ENCODE measurements at regions not wholly inside any gene's neighbourhood (a gene's known extent, or its start where the extent isn't known, plus 50 kb on each side); places are given as distances from the start of the nearest gene placed in this dataset.

DNA sequence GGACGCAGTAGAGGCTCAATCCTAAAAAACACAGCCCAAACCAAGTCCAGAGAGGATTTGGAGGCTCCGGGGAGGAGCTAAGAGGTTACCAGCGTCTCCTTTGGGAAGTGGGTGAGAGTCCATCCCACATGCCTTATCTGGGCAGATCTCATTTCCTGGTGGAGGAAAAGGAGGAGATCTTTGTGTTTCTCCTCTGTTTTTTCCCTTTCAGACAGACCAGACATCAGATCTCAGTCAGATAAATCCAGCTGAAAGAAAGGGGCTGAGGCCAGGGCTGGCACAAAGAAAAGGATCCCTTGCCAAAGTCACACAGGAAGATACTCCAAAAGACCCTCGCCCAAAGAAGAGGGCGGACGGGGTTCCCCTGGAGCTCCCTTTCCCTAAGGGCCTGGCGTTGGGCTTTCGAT is 58.3 kb upstream of the COMTD1 start:
- DNase-seq, result no peak

DNA sequence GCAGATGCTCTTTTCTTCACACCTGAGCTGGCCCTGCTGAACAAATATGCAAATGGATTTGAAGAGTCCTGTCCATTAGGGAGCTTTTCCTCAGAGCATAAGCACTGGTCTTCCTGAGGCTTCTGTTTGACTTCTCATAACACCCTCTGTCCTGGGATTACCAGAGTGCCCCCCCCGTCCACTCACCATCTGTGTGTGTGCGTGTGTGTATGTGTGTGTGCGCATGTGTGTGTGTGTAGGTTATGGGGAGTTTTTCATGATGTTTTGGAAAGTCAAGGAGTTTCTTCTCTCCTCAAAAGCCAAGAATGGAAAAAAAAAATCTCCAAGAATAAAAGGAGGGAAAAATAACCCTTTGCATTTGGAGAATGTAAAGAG is 57.7 kb upstream of the COMTD1 start:
- no peak for DNase-seq

DNA sequence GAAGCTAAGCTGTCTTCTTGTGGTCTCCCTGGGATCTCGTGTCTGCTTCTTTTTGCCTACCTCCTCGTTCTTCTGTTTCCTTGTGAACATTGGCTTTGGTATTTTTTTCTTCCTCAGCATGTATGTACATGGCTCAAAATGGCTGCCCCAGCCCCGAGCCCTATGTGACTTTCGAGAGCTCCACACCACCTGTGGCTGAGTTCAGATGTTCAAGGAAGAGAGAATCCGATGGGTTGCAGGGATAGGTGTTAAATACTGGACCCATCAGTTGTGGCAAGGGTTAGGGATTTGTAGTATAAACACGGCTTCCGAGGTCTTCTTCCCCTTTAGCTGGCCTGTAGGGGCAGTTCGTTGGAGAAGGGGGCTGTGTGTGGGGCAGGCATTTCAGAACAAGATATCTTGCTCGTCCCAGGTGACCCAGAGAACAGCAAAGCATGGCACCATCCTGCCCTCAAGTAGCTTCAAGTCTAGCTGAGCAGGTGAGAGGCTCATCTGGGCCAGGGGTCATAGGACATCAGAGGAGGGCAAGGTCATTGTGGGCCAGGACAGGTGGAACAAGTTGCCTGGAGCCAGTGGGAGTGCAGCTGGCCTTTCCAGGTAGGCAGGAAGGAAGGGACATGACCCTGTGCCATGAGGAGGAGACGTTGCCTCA is 57.2 kb upstream of the COMTD1 start:
- no peak for DNase-seq

DNA sequence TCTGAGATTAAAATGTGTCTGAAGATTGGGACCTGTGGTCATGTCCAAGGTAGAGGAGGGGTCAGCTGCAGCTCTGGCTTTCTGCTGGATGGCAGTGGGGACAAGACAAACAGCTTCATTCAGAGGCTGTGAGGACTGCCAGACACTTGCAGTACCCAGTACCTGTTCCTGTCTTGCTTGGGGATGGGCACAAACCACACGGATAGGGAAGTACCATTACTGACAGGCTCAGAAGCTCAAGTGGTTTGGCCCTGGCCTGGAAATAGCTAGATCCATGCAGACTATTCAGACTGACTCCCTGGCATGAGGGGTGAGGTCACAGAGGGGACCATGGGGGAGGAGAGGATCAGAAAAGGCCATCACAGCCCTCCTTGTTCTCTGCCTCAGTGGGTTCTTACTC is 56.0 kb upstream of the COMTD1 start:
- no peak for DNase-seq

DNA sequence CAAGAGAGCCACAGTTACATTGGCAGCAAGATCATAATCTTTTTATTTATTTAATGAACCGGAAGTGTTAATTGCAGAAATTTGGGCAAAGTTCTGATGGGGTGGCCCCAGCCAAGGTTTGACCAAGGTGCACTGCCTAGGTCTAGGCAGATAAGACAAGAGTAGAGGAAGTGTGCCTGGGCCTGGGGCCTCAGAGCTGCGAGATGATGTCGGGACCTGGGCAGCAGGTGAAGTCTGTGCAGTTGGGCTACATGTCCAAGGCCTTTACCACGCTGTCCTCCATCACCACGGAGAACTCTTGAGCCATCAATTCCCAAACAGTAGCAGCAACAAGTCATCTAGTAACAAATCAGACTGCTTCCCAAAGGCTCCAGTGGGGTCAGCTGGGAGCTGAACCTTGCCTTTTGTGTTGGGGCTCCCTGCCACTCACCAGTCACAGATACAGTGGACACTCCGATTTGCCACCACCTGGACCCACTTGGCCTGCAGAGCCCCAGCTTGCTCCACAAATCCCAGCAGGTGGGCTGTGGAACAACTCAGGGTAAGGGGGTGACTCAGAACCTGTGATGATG is 52.5 kb upstream of the COMTD1 start:
- no peak for DNase-seq

DNA sequence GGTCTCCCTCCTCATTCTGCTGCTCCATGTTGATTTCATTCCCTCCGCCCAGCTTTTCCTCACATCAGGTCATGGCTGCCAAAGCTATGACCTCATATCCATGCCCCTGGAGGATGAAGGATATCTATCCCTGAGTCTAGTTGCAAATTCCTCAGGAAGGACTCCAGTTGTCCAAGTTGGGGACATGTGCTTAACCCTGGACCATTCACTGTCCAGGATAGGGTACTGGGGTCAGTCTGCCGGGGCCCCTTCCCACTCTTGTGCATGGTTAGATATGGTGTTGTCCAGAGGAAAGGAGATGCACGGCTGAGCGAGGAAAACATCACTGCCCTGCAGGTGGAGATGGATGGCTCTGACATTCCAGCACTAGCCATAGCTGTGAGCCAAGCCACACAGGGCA is 51.9 kb upstream of the COMTD1 start:
- no peak for DNase-seq

DNA sequence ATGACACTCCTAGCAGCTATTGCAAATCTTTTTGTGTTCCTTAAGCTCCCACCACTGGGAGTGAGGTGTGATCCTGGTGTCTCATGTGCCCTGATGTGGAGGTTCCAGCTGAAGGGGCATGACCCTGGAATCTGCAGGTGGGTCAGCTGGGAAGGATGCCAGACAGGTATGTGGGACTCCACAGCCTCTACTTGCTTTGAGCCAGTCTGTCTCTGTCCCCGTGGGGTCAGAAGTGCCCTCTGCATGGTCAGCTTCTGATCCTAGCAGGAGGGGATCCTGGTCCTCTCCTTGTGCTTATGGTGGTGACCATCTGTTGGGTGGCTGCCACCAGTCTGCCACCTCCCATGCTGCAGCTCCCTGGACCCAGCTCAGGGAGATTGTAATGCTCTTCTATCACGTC is 51.1 kb upstream of the COMTD1 start:
- DNase-seq, result no peak

Data from midbrain (tissue), 1 donor.